ENCODE measurements at regions not wholly inside any gene's neighbourhood (a gene's known extent, or its start where the extent isn't known, plus 50 kb on each side); places are given as distances from the start of the nearest gene placed in this dataset.
A peak's percentile ranks its signal among the peaks of the same experiment; 100 is the strongest.
"Not testable (repeated sequence)": the region's sequence is repeated elsewhere in the genome, so short reads cannot be mapped to it uniquely, and the experiment has no call there.

GRCh38 chr9:12363439-12363838, 329.7 kb upstream of the TYRP1 start:
- DNase-seq (ENCODE audit: extremely low read depth in 1 of 11, low read depth in 9 of 11, low spot score in 4 of 11), result no peak

- DNase-seq (ENCODE audit: extremely low read depth in 1 of 11, low read depth in 9 of 11, low spot score in 4 of 11), result no peak
These were observed 324.6 kb upstream of the TYRP1 start for GRCh38 chr9:12368569-12368968.

GRCh38 chr9:12391839-12392509, 301.2 kb upstream of the TYRP1 start:
- no peak for DNase-seq (ENCODE audit: extremely low read depth in 1 of 11, low read depth in 9 of 11, low spot score in 4 of 11)

- no peak for DNase-seq (ENCODE audit: extremely low read depth in 1 of 11, low read depth in 9 of 11, low spot score in 4 of 11)
These were observed 299.1 kb upstream of the TYRP1 start for GRCh38 chr9:12394105-12394504.

- DNase-seq (ENCODE audit: extremely low read depth in 1 of 11, low read depth in 9 of 11, low spot score in 4 of 11), result no peak
These were observed 289.5 kb upstream of the TYRP1 start for GRCh38 chr9:12403721-12404120.

GRCh38 chr9:12413986-12414385, 279.2 kb upstream of the TYRP1 start:
- peak in 6 of 11 donors; percentile 22 to 79 (median 48) for DNase-seq (ENCODE audit: extremely low read depth in 1 of 11, low read depth in 9 of 11, low spot score in 4 of 11)

GRCh38 chr9:12414514-12414913, 278.7 kb upstream of the TYRP1 start:
- DNase-seq (ENCODE audit: extremely low read depth in 1 of 11, low read depth in 9 of 11, low spot score in 4 of 11), result peak in 1 of 11 donors; percentile 49

- DNase-seq (ENCODE audit: extremely low read depth in 1 of 11, low read depth in 9 of 11, low spot score in 4 of 11), result no peak
These were observed 277.8 kb upstream of the TYRP1 start for GRCh38 chr9:12415361-12415760.

- no peak for DNase-seq (ENCODE audit: extremely low read depth in 1 of 11, low read depth in 9 of 11, low spot score in 4 of 11)
These were observed 276.5 kb upstream of the TYRP1 start for GRCh38 chr9:12416716-12417115.

GRCh38 chr9:12424243-12424642, 268.9 kb upstream of the TYRP1 start:
- no peak for DNase-seq (ENCODE audit: extremely low read depth in 1 of 11, low read depth in 9 of 11, low spot score in 4 of 11)

- DNase-seq (ENCODE audit: extremely low read depth in 1 of 11, low read depth in 9 of 11, low spot score in 4 of 11), result peak in 3 of 11 donors; percentile 26 to 62 (median 44)
These were observed 267.0 kb upstream of the TYRP1 start for GRCh38 chr9:12425878-12426864.

GRCh38 chr9:12439267-12439666, 253.9 kb upstream of the TYRP1 start:
- DNase-seq (ENCODE audit: extremely low read depth in 1 of 11, low read depth in 9 of 11, low spot score in 4 of 11), result no peak

- not testable (repeated sequence) for DNase-seq (ENCODE audit: extremely low read depth in 1 of 11, low read depth in 9 of 11, low spot score in 4 of 11)
These were observed 252.1 kb upstream of the TYRP1 start for GRCh38 chr9:12441080-12441479.

- DNase-seq (ENCODE audit: extremely low read depth in 1 of 11, low read depth in 9 of 11, low spot score in 4 of 11), result no peak
These were observed 251.7 kb upstream of the TYRP1 start for GRCh38 chr9:12441506-12441905.

GRCh38 chr9:12448246-12448645, 244.9 kb upstream of the TYRP1 start:
- DNase-seq (ENCODE audit: extremely low read depth in 1 of 11, low read depth in 9 of 11, low spot score in 4 of 11), result no peak

- DNase-seq (ENCODE audit: extremely low read depth in 1 of 11, low read depth in 9 of 11, low spot score in 4 of 11), result no peak
These were observed 235.9 kb upstream of the TYRP1 start for GRCh38 chr9:12457237-12457636.

GRCh38 chr9:12461763-12462460, 231.3 kb upstream of the TYRP1 start:
- no peak for DNase-seq (ENCODE audit: extremely low read depth in 1 of 11, low read depth in 9 of 11, low spot score in 4 of 11)

- no peak for DNase-seq (ENCODE audit: extremely low read depth in 1 of 11, low read depth in 9 of 11, low spot score in 4 of 11)
These were observed 230.3 kb upstream of the TYRP1 start for GRCh38 chr9:12462861-12463260.

GRCh38 chr9:12463641-12464040, 229.5 kb upstream of the TYRP1 start:
- DNase-seq (ENCODE audit: extremely low read depth in 1 of 11, low read depth in 9 of 11, low spot score in 4 of 11), result no peak

GRCh38 chr9:12464400-12464799, 228.8 kb upstream of the TYRP1 start:
- no peak for DNase-seq (ENCODE audit: extremely low read depth in 1 of 11, low read depth in 9 of 11, low spot score in 4 of 11)

All from renal cortex interstitium (tissue), 11 donors.